Upper lobe of left lung (tissue), 6 donors: ENCODE measurements at regions not wholly inside any gene's neighbourhood (a gene's known extent, or its start where the extent isn't known, plus 50 kb on each side); places are given as distances from the start of the nearest gene placed in this dataset.

ENCODE experiments used
- ATAC-seq, 2 donors: fragments of 200-7000 bp; cut with Tn5 transposase; one replicate each; pipeline ENCODE4 v1.9.1; 2022; ENCODE audit warnings: mild to moderate bottlenecking in 2 of 2, moderate library complexity in 2 of 2; ENCODE audit not compliant: low FRiP score in 2 of 2
- DNase-seq, 2 donors: peaks; one replicate each; pipeline ENCODE4 v3.0.0-alpha.2; 2019 to 2020
- H3K27ac ChIP-seq, 4 donors: fragments of 200-600 bp; sonication (generic); one replicate each; pipeline ENCODE4 v1.5.1; 2016 to 2019
- H3K27me3 ChIP-seq, 4 donors: fragments of 200-600 bp; sonication (generic); one replicate each; pipeline ENCODE4 v1.5.1; 2017 to 2019
- H3K36me3 ChIP-seq, 4 donors: fragments of 200-600 bp; sonication (generic); one replicate each; pipeline ENCODE4 v1.5.1; 2016 to 2019
- H3K4me1 ChIP-seq, 4 donors: fragments of 200-600 bp; sonication (generic); one replicate each; pipeline ENCODE4 v1.5.1; 2018 to 2019
- H3K4me3 ChIP-seq, 4 donors: fragments of 200-600 bp; sonication (generic); one replicate each; pipeline ENCODE4 v1.5.1; 2017 to 2019; ENCODE audit warnings: mild to moderate bottlenecking in 2 of 4, moderate library complexity in 1 of 4
- H3K9me3 ChIP-seq, 4 donors: fragments of 200-600 bp; sonication (generic); one replicate each; pipeline ENCODE4 v1.5.1; 2018 to 2019
- CTCF ChIP-seq, 6 experiments: fragments of 450-650 bp in 4 of 6; fragments of 200-600 bp in 2 of 6; sonication (generic) in 2 of 6; IDR thresholded peaks; one replicate each; pipeline ENCODE4 v1.5.1; 2016 to 2019; ENCODE audit warnings: antibody characterized with exemption in 6 of 6
- EP300 ChIP-seq, 4 donors: sonication (generic); formaldehyde crosslinking; IDR thresholded peaks; one replicate each; pipeline ENCODE4 v1.5.1; 2017; ENCODE audit warnings: antibody characterized with exemption in 4 of 4, control low read depth in 2 of 4
- POLR2A ChIP-seq, 4 donors: fragments of 450-650 bp; IDR thresholded peaks; one replicate each; pipeline ENCODE4 v1.5.1; 2016 to 2017; ENCODE audit warnings: antibody characterized with exemption in 4 of 4, mild to moderate bottlenecking in 2 of 4
- POLR2AphosphoS5 ChIP-seq, 2 donors: sonication (generic); formaldehyde crosslinking; IDR thresholded peaks; one replicate each; pipeline ENCODE4 v1.5.1; 2017; ENCODE audit warnings: antibody characterized with exemption in 2 of 2
- WGBS, 2 donors: methylation state at CpG; one replicate each; pipeline ENCODE4 v1.1.5; 2017 to 2018; 5-methylcytosine and 5-hydroxymethylcytosine counted together
- donor health status: DM: no; HTN: no; CAD: no; lungs with moderate emphysema.
- donor health status: DM: no; HTN: yes; CAD: no; lungs with severe emphysema.

GRCh38 chr11:128355558-128355957 is 231.8 kb downstream of the ETS1 start:
- Histone ChIP-seq H3K27ac (no peak overlapping the region), H3K4me1 (no peaks in the 10 kb centered on the region), H3K4me3 (no peak overlapping the region), H3K9me3 (no peaks in the 10 kb centered on the region), H3K27me3 (no peaks in the 10 kb centered on the region), H3K36me3 (no peaks in the 10 kb centered on the region)
- DNase-seq: no peak
- WGBS, 2 donors: 95 to 97% methylated on average over 2 of the region's 2 CpGs
- TF ChIP-seq CTCF (IDR thresholded peaks at IDR 0.05) (no peak), POLR2A (IDR thresholded peaks at IDR 0.05) (no peak), EP300 (IDR thresholded peaks at IDR 0.05) (no peak), POLR2AphosphoS5 (IDR thresholded peaks at IDR 0.05) (no peak)
- no peak for ATAC-seq

- no peak overlapping the region for H3K4me3 ChIP-seq
- DNase-seq (no peak), ATAC-seq (no peak)
- no peaks in the 10 kb centered on the region for H3K4me1 ChIP-seq
- WGBS, 2 donors: 55 to 91% methylated on average over 2 of the region's 2 CpGs
- H3K27ac ChIP-seq: no peak overlapping the region
- no peaks in the 10 kb centered on the region for H3K27me3 ChIP-seq
- no peaks in the 10 kb centered on the region for H3K9me3 ChIP-seq
- TF ChIP-seq POLR2A (IDR thresholded peaks at IDR 0.05) (no peak), CTCF (IDR thresholded peaks at IDR 0.05) (no peak), POLR2AphosphoS5 (IDR thresholded peaks at IDR 0.05) (no peak), EP300 (IDR thresholded peaks at IDR 0.05) (no peak)
- H3K36me3 ChIP-seq: no peaks in the 10 kb centered on the region
These were observed 232.9 kb downstream of the ETS1 start for GRCh38 chr11:128354476-128354875.

GRCh38 chr11:128351168-128351567 is 236.2 kb downstream of the ETS1 start:
- H3K9me3 ChIP-seq: no peaks in the 10 kb centered on the region
- 78 to 81% methylated on average over 6 of the region's 6 CpGs for WGBS, 2 donors
- no peak overlapping the region for H3K27ac ChIP-seq
- no peaks in the 10 kb centered on the region for H3K36me3 ChIP-seq
- no peak for DNase-seq
- ATAC-seq: no peak
- TF ChIP-seq POLR2AphosphoS5 (IDR thresholded peaks at IDR 0.05): no peak
- no peak for TF ChIP-seq POLR2A (IDR thresholded peaks at IDR 0.05)
- no peak for TF ChIP-seq EP300 (IDR thresholded peaks at IDR 0.05)
- TF ChIP-seq CTCF (IDR thresholded peaks at IDR 0.05): no peak
- no peaks in the 10 kb centered on the region for H3K4me1 ChIP-seq
- H3K4me3 ChIP-seq: no peak overlapping the region
- no peaks in the 10 kb centered on the region for H3K27me3 ChIP-seq

- Histone ChIP-seq H3K9me3 (no peaks in the 10 kb centered on the region), H3K27me3 (no peaks in the 10 kb centered on the region), H3K27ac (no peak overlapping the region), H3K36me3 (no peaks in the 10 kb centered on the region), H3K4me1 (no peaks in the 10 kb centered on the region), H3K4me3 (no peak overlapping the region)
- no peak for TF ChIP-seq EP300 (IDR thresholded peaks at IDR 0.05)
- TF ChIP-seq POLR2A (IDR thresholded peaks at IDR 0.05): no peak
- TF ChIP-seq CTCF (IDR thresholded peaks at IDR 0.05): no peak
- TF ChIP-seq POLR2AphosphoS5 (IDR thresholded peaks at IDR 0.05): no peak
- ATAC-seq: no peak
- WGBS, 2 donors: 71 to 80% methylated on average over 6 of the region's 6 CpGs
- DNase-seq: no peak
These were observed 237.6 kb downstream of the ETS1 start for GRCh38 chr11:128349650-128350299.

GRCh38 chr11:128346804-128347203 is 240.6 kb downstream of the ETS1 start:
- WGBS, 2 donors: 48 to 75% methylated on average over 3 of the region's 3 CpGs
- H3K27me3 ChIP-seq: no peaks in the 10 kb centered on the region
- H3K36me3 ChIP-seq: no peaks in the 10 kb centered on the region
- no peak overlapping the region for H3K27ac ChIP-seq
- no peak overlapping the region for H3K4me3 ChIP-seq
- peak in 1 of 2 donors; percentile 39 for ATAC-seq
- H3K4me1 ChIP-seq: peaks cover 14 to 17% (median 15%) of the 10 kb centered on the region in 4 donors
- H3K9me3 ChIP-seq: no peaks in the 10 kb centered on the region
- DNase-seq: no peak
- TF ChIP-seq CTCF (IDR thresholded peaks at IDR 0.05) (no peak), EP300 (IDR thresholded peaks at IDR 0.05) (no peak), POLR2AphosphoS5 (IDR thresholded peaks at IDR 0.05) (no peak), POLR2A (IDR thresholded peaks at IDR 0.05) (no peak)
